OCI-LY3 (cell line): ENCODE measurements at regions not wholly inside any gene's neighbourhood (a gene's known extent, or its start where the extent isn't known, plus 50 kb on each side); places are given as distances from the start of the nearest gene placed in this dataset.

Source experiments
- CTCF ChIP-seq: fragments of 200-600, 300-600 bp; sonication (generic); IDR thresholded peaks from 2 replicates; pipeline ENCODE4 v1.5.1; 2014; ENCODE audit warnings: antibody characterized with exemption, low read length, low read depth
- EZH2phosphoT487 ChIP-seq: fragments of 200-600 bp; shearing (Covaris generic); IDR thresholded peaks from 2 replicates; pipeline ENCODE4 v1.6.1; 2018; ENCODE audit warnings: antibody characterized with exemption, mixed run types, low read depth

- TF ChIP-seq CTCF (no peak), EZH2phosphoT487 (no peak)
These were observed 583.0 kb downstream of the TMEM121 start for GRCh38 chr14:106109337-106109736.
